Pulmonary artery endothelial cell (primary cell): ENCODE measurements at regions not wholly inside any gene's neighbourhood (a gene's known extent, or its start where the extent isn't known, plus 50 kb on each side); places are given as distances from the start of the nearest gene placed in this dataset.
"Not testable (repeated sequence)": the region's sequence is repeated elsewhere in the genome, so short reads cannot be mapped to it uniquely, and the experiment has no call there.

Source experiments
- DNase-seq: peaks from one replicate; pipeline ENCODE4 v3.0.0-alpha.2; 2011; ENCODE audit warnings: low read depth, low spot score

DNA sequence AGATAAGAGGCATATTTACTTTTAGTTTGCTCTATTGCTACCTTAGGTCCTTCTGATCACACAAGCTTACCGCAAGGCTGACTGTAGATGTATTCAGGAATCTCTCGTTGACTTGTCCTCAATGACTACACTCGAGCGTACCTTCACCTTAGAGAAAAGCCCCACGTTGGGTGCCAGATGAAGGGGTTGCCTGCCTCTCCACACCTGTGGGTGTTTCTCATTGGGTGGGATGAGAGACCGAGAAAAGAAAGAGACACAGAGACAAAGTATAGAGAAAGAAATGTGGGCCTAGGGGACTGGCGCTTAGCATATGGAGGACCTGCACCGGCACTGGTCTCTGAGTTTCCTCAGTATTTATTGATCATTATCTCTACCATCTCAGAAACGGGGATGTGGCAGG is 51.8 kb downstream of the ASCL4 start:
- DNase-seq = no peak

DNA sequence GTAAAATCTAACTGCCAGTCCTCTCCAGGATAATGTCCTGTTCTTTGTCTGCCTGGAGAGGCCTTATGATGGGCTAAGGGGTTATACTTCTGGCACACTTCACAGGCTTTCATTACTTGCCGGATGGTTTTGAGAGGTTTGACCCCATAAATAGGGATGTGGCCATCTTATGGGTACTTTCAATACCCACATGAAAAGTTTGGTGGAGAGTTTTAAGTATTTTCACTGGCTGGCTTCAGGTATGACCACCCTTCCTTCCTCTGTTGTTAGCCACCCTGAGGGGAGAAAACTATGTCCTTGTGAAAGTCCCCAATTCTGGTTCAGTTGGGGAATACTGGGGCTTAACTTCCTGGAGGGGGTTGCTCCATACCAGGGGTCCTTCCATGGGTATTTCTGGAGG is 54.8 kb downstream of the ASCL4 start:
- no peak for DNase-seq

DNA sequence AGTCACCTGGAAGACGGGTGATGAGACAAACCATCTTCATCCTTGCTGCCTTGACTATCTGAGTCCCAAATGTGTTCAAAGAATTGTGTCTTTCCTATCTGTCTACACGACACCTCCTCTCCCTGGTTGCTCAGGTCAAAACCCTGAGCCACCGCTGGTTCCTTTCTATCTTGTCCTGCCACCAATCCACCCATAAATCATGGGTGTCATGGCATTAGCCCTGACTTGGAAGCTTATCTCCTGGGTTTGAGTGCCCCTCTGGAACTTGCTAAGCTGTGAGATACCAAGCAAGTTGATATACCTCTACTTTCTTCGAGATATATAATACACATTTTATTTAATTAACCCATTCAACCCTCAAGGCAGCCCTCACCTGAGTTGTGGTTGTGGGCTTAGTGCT is 57.9 kb downstream of the ASCL4 start:
- no peak for DNase-seq

DNA sequence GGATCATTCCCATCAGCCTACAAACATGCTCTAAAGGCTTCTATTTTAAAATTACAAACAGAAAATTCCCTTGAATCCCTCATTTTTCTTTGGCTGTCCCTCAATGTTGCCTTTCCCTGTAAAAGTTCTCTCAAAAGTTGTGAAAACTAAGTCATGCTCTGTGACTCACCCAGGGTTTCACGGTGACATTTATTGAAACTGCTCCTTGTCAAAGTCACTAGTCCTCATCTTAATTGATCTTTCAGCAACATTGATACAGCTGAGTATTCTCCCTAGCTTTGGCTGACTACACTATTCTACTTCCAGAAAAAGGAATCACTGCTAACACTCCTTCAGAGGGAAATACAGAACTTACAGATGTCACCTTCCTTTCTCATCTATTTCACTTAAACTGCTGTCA is 65.7 kb downstream of the ASCL4 start:
- DNase-seq = no peak

DNA sequence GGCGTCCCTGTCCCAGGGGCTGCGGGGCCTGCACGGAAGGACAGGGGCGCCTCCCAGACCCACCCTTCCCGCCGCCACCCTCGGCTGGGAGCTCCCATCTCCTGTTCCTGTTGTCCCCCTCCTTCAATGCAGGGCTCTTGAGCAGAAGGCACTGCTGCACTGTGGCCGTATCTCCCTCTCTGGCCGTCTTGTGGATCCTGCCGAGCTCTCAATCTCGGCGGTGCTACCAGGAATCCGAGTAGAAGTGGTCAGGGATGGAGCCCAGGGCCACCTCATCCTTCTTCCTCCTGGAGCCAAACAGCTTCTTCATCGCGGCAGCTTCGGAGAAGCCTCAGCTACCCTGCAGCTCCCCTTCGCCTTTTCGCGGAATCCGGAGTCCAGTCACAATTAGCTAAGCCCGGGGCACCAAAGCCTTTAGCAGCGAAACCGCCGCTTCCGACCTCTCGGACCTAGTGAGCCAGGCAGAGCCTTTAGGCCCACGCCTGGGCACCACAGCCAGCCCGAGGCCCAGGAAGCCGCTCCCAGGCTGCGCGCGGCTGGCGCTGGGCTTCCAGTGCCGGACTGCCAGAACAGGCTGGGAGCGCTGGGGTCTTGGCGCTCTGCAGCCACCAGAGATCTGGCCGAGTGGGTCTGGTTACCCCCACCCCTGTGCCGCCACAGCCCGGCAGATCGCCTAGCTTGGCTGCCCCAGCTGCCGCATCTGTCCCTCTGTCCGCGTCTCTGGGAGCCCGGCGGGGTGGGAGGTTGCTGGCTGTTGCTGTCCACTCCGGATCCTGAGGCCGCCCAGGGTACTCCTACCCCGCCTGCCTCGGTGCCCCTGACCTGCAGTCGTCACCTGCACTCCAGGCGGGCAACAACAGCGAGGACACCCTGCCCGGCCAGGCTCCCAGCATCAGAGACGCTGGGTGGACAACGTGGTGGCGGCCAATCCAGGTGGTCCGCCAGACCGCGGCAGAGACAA is 69.1 kb downstream of the ASCL4 start:
- DNase-seq = no peak

DNA sequence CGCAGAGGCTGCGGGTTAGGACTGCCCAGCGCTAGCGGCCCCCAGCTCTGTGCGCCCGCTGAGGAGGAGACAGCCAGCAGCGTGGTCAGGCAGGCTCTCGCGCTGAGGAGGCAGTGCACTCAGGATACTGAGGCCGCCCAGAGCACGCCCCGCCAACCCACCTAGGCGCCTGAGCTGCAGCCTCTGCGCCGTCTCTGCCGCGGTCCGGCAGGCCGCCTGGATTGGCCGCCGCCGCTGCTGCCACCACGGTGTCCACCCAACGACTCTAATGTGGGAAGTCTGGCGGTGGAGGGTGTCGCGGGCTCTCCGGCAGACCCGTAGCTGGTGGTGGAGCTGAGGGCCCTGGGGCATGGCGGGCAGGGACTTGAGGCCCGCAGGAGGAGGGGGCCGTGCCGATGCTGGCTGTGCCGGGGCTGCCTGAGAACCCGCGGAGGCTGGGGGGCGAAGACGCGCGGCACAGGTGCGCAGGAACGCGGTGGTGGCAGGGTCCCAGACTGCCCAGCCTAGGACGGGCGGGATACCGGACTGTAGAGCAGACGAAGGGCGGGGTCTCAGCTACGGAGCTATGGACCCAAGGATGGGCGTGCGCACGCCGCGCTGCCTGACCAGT is 69.9 kb downstream of the ASCL4 start:
- DNase-seq = no peak

DNA sequence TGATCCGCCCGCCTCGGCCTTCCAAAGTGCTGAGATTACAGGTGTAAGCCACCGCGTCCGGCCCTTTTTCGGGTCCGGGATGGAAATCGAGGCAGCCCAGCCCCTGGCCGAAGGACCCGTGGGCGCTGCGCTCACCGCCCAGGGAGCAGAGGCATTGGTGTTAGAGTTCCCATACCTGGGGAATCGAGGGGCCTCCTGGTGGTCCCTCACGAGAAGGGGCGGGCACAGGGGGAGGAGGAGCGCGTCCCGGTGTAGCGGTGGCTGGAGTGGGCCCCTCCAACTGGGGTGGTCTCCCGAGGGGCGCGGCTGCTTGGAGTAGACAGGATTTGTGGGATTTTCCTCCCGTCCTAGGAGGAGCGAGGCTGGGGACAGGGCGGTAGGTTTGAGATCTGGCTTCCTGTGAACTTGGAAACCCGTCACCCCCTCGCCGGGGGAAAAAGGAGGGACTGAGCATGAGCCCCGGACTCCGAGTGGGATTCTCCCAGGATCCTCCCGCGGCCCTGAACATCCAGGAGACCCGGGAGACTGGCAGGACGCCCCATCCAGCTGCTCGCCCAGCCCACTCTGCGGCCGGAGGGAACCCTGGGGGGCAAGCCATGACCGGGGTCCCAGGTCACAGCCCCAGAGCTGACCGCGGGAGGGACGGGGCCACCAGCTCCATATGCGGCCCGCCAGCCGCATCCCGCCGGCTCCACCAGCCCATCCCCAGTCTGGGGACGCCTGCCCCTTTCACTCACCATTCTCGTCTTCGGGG is 70.9 kb downstream of the ASCL4 start:
- no peak for DNase-seq

DNA sequence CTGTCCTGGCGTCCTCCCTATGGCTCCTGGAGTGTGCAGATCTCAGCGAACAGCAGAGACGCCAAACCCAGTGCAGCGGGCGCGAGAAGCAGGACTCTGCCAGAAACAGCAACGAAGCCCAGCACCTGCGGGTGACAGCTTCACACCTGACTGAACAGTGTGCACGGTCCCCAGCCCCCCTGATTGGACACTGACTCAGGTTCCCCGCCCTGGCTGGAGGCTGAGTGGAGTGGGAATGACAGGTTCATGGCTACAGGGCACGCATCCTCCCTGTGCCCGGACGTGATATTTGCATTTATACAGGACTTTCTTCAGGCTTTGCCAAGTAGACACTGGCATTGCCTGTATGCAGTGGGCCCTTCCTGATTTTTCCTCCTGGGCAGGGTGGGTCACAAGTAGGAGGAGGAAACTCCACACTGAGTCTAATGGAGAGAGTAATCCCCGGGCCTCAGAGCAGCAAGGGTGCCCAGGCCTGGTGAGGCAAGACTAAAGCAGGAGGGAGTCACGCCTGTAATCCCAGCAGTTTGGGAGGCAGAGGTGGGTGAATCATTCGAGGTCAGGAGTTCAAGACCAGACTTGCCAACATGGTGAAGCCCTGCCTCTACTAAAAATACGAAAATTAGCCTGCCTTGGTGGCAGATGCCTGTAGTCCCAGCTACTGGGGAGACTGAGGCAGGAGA is 71.6 kb downstream of the ASCL4 start:
- DNase-seq = no peak

DNA sequence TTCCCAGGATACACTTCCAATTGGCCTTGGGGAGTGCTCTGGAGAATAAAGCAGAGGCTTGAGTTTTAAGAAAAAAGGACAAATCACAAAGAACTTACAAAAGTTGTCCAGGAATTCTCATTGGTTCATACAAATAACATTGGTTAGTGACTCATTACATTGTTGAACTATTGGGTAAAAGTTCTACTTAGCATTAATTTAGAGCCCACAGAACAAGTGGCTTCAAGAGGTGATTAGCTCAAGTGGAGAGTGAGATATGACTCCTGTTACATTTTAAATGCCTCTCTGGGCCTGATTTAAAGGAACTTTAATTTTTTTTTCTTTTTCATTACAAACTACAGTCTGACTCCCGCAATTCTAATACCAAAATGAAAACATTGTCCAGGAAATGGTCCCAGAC is 72.9 kb downstream of the ASCL4 start:
- no peak for DNase-seq

DNA sequence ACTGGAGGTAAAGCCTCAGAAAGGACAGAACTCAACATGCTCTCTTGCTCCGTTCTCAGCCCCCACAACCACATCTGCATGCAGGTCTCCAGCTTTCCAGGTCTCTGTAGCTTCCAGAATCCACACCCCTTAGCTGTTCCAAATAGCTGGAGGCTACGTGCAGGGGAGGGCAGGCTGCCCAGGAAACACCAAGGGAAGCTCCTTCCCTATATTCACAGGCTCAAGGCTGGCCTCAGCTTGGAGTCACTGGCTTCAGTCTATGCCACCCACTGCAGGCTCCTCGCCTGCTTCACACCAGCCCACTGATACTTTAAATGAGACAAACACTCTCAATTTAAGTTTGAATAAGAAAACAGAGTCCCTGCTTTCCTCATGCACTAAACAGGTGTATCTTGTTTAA is 73.3 kb downstream of the ASCL4 start:
- DNase-seq = no peak

DNA sequence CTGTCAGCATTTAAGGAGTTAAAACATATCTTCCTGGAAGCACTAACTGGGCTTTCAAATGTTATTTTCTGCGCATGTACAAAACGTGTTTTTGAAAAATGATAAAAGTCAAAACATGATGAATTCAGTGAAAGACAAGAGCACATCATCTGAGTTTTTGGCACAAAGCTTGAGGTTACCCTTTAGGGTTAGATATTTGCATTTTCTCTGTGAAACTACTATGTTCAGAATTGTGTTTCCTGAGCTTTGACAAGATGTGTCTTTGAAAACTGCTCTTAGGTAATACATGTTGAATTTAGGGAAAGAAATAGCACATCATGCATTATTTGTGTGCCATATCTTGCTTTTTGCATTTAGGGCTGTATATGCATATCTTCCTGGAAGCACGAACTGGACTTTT is 79.0 kb downstream of the ASCL4 start:
- no peak for DNase-seq

DNA sequence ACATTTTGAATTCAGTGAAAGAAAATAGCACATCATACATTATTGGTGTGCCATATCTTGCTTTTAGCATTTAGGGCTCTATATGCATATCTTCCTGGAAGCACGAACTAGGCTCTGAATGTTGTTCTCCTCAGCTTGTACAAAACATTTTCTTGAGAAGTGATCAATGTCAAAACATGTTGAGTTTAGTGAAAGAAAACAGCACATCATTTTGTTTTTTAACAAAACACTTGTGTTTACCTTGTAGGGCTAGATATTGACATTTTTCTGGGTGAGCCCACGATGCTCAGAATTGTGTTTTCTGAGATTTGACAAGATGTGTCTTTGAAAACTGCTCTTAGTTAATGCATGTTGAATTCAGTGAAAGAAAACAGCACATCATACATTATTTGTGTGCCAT is 81.0 kb downstream of the ASCL4 start:
- DNase-seq = no peak

DNA sequence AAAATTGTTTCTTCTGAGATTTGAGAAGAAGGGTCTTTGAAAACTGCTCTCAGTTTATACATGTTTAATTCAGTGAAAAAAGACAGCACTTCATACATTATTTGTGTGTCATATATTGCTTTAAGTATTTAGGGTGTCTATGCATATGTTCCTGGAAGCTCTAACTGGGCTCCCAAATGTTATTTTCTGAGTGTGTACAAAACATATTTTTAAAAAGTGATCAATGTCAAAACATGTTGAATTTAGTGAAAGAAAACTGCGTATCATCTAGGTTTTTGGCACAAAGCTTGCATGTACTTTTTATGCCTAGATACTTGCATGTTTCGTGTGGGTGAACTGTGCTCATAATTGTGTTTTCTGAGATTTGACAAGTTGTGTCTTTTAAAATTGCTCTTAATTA is 81.6 kb downstream of the ASCL4 start:
- DNase-seq = no peak

DNA sequence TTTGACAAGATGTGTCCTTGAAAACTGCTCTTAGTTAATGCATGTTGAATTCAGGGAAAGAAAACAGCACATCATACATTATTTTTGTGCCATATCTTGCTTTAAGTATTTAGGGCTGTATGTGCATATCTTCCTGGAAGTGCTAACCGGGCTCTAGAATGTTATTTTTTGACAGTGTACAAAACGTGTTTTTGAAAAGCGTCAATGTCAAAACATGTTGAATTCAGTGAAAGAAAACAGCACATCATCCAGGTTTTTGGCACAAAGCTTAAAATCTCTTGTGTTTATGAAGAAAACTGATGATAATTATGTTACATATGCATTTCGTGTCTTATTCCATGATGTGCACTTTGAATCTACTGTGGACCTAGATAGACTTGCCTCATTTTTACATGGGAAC is 82.7 kb downstream of the ASCL4 start:
- no peak for DNase-seq

DNA sequence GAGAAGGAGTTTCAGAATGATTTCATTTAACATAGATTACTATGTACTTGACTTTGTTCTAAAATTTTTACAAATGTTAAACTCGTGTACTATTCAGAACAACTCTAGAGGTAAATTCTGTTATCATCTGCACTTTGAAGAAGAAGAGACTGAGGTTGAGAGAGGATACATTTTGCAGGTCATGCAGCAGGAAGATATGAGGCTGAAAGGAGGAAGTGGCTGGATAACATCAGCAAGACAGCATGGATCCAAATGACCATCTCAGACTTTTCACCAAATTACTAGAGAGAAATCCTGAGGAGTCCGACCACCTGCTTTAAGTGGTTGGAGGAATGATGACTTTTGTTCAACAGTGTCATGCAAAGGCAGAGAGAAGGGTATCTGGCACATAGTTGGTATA is 84.9 kb downstream of the ASCL4 start:
- DNase-seq = no peak

DNA sequence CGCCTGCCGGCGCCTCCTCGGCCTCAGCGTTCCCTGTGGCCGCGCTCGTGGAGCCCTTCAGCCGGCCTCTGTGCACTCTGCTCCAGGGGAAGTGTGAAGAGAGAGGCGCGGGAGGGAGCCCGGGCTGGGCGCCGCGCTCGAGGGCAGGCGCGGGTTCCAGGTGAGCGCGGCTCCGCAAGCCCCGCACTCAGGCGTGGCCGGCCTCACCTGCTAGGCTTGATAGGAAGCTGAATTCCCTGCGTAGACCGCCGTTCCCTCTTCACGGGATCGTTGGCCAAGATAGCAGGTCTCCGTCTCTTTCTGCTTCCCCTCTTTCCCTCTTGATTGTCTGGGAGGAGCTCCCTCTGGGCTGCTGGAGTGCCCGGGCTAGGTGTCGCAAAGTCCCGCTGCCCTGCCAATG is 89.7 kb downstream of the ASCL4 start:
- DNase-seq = no peak

DNA sequence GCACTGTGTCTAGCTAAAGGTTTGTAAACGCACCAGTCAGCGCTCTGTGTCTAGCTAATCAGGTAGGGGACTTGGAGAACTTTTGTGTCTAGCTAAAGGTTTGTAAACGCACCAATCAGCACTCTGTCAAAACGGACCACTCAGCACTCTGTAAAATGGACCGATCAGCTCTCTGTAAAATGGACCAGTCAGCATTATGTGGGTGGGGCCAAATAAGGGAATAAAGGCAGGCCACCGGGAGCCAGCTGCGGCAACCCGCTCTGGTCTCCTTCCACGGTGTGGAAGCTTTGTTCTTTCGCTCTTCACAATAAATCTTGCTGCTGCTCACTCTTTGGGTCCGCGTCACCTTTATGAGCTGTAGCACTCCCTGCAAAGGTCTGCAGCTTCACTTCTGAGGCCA is 90.2 kb downstream of the ASCL4 start:
- DNase-seq = not testable (repeated sequence)

DNA sequence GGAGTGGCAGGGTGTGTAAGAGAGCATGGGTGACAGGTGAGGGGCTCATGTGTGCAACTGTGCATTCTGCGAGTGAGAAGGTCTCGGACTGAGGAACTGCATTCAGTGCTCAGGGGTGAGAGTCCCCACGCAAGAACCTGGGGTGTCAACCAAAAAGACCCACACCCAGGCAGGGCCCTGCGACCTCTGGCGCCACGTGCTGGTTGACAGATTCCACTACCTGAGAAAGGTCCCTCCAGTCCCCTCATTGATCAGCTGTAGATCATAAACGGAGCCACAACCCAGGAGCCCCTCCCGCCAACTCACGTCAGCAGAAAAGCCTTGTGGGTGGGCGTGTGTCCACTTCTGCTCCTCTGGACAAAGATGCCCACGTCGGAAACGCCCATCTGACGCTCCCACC is 98.7 kb downstream of the ASCL4 start:
- no peak for DNase-seq

DNA sequence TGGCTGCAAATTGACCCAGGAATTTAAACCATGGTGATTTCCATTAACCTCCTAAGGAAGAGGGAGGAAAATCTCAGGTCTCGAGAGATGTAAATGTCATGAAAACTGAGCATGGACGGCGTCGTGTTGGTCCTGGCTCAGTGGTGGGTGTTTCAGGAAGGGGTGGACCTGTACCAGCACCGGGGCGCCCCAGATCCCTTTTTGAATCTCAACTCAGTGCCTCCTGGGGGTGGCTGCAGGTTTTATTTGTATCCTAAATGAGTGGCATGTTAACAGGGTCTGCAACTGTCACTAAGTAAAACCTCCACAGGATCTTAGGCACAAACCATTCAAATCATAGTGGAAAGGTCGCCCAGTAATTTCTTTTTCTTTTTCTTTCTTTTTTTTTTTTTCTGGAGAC is 101.3 kb downstream of the ASCL4 start:
- DNase-seq = no peak

DNA sequence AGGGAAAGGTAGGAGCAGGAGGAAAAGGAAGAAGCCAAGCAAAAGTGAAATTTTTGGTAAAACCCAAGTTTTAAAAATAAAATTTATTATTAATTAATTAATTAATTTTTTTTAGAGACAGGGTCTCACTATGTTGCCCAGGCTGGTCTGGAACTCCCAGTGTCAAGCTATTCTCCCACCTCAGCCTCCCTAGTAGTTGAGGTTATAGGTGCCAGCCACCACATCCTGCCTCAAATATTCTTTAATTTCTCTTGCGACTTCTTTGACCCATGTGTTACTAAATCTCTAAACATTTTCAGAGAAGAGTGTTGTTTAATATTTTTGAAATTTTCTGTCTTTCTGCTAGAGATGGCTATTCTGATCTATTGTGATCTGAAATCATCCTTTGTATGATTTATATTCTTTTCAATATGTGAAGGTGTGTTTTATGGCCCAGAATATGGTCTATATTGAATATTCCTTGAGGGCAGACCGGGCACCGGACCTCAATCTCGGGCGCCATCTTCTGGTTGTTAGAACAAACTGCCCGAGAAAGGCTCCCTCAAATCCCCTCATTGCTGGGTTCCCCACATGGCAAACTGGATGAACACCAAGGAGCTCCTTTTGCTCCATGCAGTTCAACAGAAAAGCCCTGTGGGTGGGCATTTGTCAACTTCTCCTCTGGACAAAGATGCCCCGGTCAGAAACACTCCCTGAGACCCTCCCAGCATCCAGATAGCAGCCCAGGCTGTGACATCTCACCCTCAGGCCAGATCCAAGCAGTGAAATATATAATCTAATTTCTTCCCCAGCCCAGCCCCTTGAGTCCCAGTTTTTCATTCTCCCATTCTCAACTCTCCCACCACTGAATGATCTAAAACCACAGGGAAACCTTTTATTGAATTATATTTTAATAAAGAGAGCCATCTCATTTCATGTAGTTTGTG is 110.5 kb downstream of the ASCL4 start:
- DNase-seq = no peak

DNA sequence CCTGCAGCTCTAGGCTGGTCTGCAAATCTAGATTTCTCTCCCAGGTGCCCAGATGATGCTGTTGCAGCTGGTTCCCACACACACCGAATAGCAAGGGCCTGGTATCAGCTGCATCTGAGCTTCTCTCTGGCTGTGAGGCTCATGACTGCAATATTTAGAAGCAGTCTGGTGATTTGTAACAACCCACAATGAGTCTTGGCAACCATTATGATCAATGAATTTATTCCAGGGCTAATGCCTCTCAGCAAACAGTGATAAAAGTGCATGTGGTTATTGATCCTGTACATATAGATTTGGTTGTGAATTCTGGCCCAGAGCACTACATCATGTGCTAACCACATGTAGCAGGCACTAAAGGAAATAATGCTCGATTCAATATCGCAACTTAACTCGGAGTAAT is 114.3 kb downstream of the ASCL4 start:
- DNase-seq = no peak
